Sciatic nerve (tissue), 2 donors: ENCODE measurements at regions not wholly inside any gene's neighbourhood (a gene's known extent, or its start where the extent isn't known, plus 50 kb on each side); places are given as distances from the start of the nearest gene placed in this dataset.

Experiments
- ATAC-seq: fragments of 200-7000 bp; cut with Tn5 transposase; one replicate; pipeline ENCODE4 v1.9.1; 2020; ENCODE audit warnings: mild to moderate bottlenecking, moderate library complexity
- DNase-seq: peaks from one replicate; pipeline ENCODE4 v3.0.0-alpha.2; 2020; ENCODE audit warnings: low spot score
- intact Hi-C: fragments of 100-400 bp; cut with DNase I; formaldehyde crosslinking; loops from one replicate; pipeline ENCODE4 v1.14.2; 2022
- donor health status: DM: no; HTN: no; CAD: no.
- donor health status: DM: no; HTN: no; CAD: no.

GRCh38 chr14:53896726-53897125 lies 59.9 kb downstream of the BMP4 start:
- no peak for DNase-seq
- no peak for ATAC-seq
- intact Hi-C loops, result no loop called here

- DNase-seq, result no peak
- no peak for ATAC-seq
- intact Hi-C loops, result no loop called here
Measured at GRCh38 chr14:53894456-53894855, 62.2 kb downstream of the BMP4 start.

GRCh38 chr14:53893374-53893773 lies 63.3 kb downstream of the BMP4 start:
- DNase-seq (no peak), ATAC-seq (no peak)
- intact Hi-C loops, result no loop called here

- intact Hi-C loops, result no loop called here
- no peak for DNase-seq
- ATAC-seq, result peak; percentile 44
Measured at GRCh38 chr14:53890611-53891101, 66.0 kb downstream of the BMP4 start.

- intact Hi-C loops, result no loop called here
- no peak for DNase-seq
- no peak for ATAC-seq
Measured at GRCh38 chr14:53888535-53889386, 67.9 kb downstream of the BMP4 start.

GRCh38 chr14:53885136-53885640 lies 71.4 kb downstream of the BMP4 start:
- ATAC-seq (no peak), DNase-seq (no peak)
- intact Hi-C loops, result no loop called here

GRCh38 chr14:53884601-53885000 lies 72.0 kb downstream of the BMP4 start:
- intact Hi-C loops, result no loop called here
- DNase-seq, result no peak
- no peak for ATAC-seq

- intact Hi-C loops, result no loop called here
- DNase-seq (no peak), ATAC-seq (no peak)
Measured at GRCh38 chr14:53883739-53884138, 72.9 kb downstream of the BMP4 start.

GRCh38 chr14:53882684-53883083 lies 73.9 kb downstream of the BMP4 start:
- ATAC-seq (no peak), DNase-seq (no peak)
- intact Hi-C loops, result no loop called here

GRCh38 chr14:53881921-53882320 lies 74.7 kb downstream of the BMP4 start:
- DNase-seq, result no peak
- no peak for ATAC-seq
- intact Hi-C loops, result no loop called here

GRCh38 chr14:53881161-53881871 lies 75.3 kb downstream of the BMP4 start:
- DNase-seq, result no peak
- intact Hi-C loops, result no loop called here
- ATAC-seq, result no peak

GRCh38 chr14:53880761-53881160 lies 75.9 kb downstream of the BMP4 start:
- ATAC-seq, result no peak
- intact Hi-C loops, result no loop called here
- no peak for DNase-seq

- intact Hi-C loops, result no loop called here
- ATAC-seq, result no peak
- DNase-seq, result no peak
Measured at GRCh38 chr14:53879747-53880146, 76.9 kb downstream of the BMP4 start.

- DNase-seq (no peak), ATAC-seq (peak; percentile 30)
- intact Hi-C loops, result no loop called here
Measured at GRCh38 chr14:53879022-53879686, 77.5 kb downstream of the BMP4 start.

- peak; percentile 72 for ATAC-seq
- intact Hi-C loops, result no loop called here
- DNase-seq, result no peak
Measured at GRCh38 chr14:53875324-53875897, 81.2 kb downstream of the BMP4 start.

- no peak for DNase-seq
- intact Hi-C loops, result no loop called here
- no peak for ATAC-seq
Measured at GRCh38 chr14:53874704-53875103, 81.9 kb downstream of the BMP4 start.

- intact Hi-C loops, result no loop called here
- DNase-seq, result no peak
- ATAC-seq, result no peak
Measured at GRCh38 chr14:53872681-53873089, 83.9 kb downstream of the BMP4 start.

GRCh38 chr14:53871951-53872350 lies 84.7 kb downstream of the BMP4 start:
- intact Hi-C loops, result no loop called here
- DNase-seq (no peak), ATAC-seq (no peak)

- no peak for DNase-seq
- ATAC-seq, result no peak
- intact Hi-C loops, result no loop called here
Measured at GRCh38 chr14:53871011-53871410, 85.6 kb downstream of the BMP4 start.
